Amniotic stem cell (primary cell): ENCODE measurements at regions not wholly inside any gene's neighbourhood (a gene's known extent, or its start where the extent isn't known, plus 50 kb on each side); places are given as distances from the start of the nearest gene placed in this dataset.

Source experiments
- DNase-seq: peaks from one replicate; lab custom pipeline; 2025; lab: John Stamatoyannopoulos, UW

- DNase-seq: no peak
Measured at GRCh38 chr14:89660166-89660565, 243.1 kb upstream of the FOXN3 start.

GRCh38 chr14:89658977-89659670 lies 242.1 kb upstream of the FOXN3 start:
- no peak for DNase-seq

- DNase-seq: no peak
Measured at GRCh38 chr14:89657014-89657413, 240.0 kb upstream of the FOXN3 start.

- DNase-seq: no peak
Measured at GRCh38 chr14:89654998-89655397, 238.0 kb upstream of the FOXN3 start.

- no peak for DNase-seq
Measured at GRCh38 chr14:89652352-89652751, 235.3 kb upstream of the FOXN3 start.

GRCh38 chr14:89651805-89652204 lies 234.8 kb upstream of the FOXN3 start:
- no peak for DNase-seq

GRCh38 chr14:89650077-89650978 lies 233.3 kb upstream of the FOXN3 start:
- DNase-seq: no peak

- DNase-seq: no peak
Measured at GRCh38 chr14:89649451-89650075, 232.5 kb upstream of the FOXN3 start.

- no peak for DNase-seq
Measured at GRCh38 chr14:89648924-89649323, 231.9 kb upstream of the FOXN3 start.

GRCh38 chr14:89648510-89648909 lies 231.5 kb upstream of the FOXN3 start:
- no peak for DNase-seq

- no peak for DNase-seq
Measured at GRCh38 chr14:89646971-89647370, 229.9 kb upstream of the FOXN3 start.

GRCh38 chr14:89644641-89645040 lies 227.6 kb upstream of the FOXN3 start:
- no peak for DNase-seq

- DNase-seq: no peak
Measured at GRCh38 chr14:89641495-89642175, 224.6 kb upstream of the FOXN3 start.

GRCh38 chr14:89640141-89640540 lies 223.1 kb upstream of the FOXN3 start:
- DNase-seq: no peak

GRCh38 chr14:89639687-89640086 lies 222.7 kb upstream of the FOXN3 start:
- no peak for DNase-seq

GRCh38 chr14:89638891-89639290 lies 221.9 kb upstream of the FOXN3 start:
- no peak for DNase-seq

GRCh38 chr14:89637581-89637980 lies 220.5 kb upstream of the FOXN3 start:
- no peak for DNase-seq

GRCh38 chr14:89635615-89636014 lies 218.6 kb upstream of the FOXN3 start:
- DNase-seq: no peak

- DNase-seq: no peak
Measured at GRCh38 chr14:89634037-89634436, 217.0 kb upstream of the FOXN3 start.

- DNase-seq: no peak
Measured at GRCh38 chr14:89630101-89630829, 213.2 kb upstream of the FOXN3 start.

GRCh38 chr14:89629383-89629782 lies 212.3 kb upstream of the FOXN3 start:
- no peak for DNase-seq

- DNase-seq: no peak
Measured at GRCh38 chr14:89628521-89628920, 211.5 kb upstream of the FOXN3 start.
